ENCODE measurements at regions not wholly inside any gene's neighbourhood (a gene's known extent, or its start where the extent isn't known, plus 50 kb on each side); places are given as distances from the start of the nearest gene placed in this dataset.
"Not testable (repeated sequence)": the region's sequence is repeated elsewhere in the genome, so short reads cannot be mapped to it uniquely, and the experiment has no call there.

DNA sequence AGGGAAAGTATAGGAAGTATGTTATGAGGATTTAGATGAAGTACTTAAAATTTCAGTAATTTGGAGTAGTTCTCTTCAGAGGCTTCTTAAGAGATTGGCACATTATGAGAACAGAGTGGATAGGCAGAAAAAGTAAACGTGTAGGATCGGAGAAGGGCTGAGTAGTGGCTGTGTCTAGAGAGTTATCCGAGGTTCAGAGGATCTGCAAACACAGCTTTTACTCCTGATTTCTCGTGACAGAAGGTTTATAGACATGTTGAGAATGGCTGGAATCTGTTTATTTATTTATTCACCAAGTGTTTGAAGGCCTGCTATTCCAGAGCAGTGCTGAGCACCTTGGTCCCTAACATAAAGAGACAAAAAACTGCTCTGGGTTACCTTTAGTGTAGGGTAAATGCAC lies 51.4 kb upstream of the NIPA1 start:
- H3K4me1 ChIP-seq (ENCODE audit: control insufficient read depth, insufficient read depth, low read length, poor library complexity, severe bottlenecking); H3K36me3 ChIP-seq (ENCODE audit: control insufficient read depth, insufficient read depth, low read length); DNase-seq; H3K27me3 ChIP-seq (replicated peaks; ENCODE audit: control insufficient read depth, insufficient read depth, low read length, poor library complexity, severe bottlenecking); H3K4me3 ChIP-seq (ENCODE audit: insufficient read depth, low read depth, low read length, poor library complexity, severe bottlenecking); H3K9me3 ChIP-seq (ENCODE audit: control insufficient read depth, low read length); H3K27ac ChIP-seq (ENCODE audit: insufficient read depth, low read length, poor library complexity, severe bottlenecking): not testable (repeated sequence)

GRCh38 chr15:22735781-22736180 lies 50.7 kb upstream of the NIPA1 start:
- Histone ChIP-seq H3K4me1 (ENCODE audit: control insufficient read depth, insufficient read depth, low read length, poor library complexity, severe bottlenecking) (no peaks in the 10 kb centered on the region), H3K4me3 (ENCODE audit: insufficient read depth, low read depth, low read length, poor library complexity, severe bottlenecking) (no peak overlapping the region), H3K27ac (ENCODE audit: insufficient read depth, low read length, poor library complexity, severe bottlenecking) (no peak overlapping the region), H3K27me3 (replicated peaks; ENCODE audit: control insufficient read depth, insufficient read depth, low read length, poor library complexity, severe bottlenecking) (no peaks in the 10 kb centered on the region), H3K9me3 (ENCODE audit: control insufficient read depth, low read length) (no peaks in the 10 kb centered on the region), H3K36me3 (ENCODE audit: control insufficient read depth, insufficient read depth, low read length) (no peaks in the 10 kb centered on the region)
- no peak for DNase-seq

DNA sequence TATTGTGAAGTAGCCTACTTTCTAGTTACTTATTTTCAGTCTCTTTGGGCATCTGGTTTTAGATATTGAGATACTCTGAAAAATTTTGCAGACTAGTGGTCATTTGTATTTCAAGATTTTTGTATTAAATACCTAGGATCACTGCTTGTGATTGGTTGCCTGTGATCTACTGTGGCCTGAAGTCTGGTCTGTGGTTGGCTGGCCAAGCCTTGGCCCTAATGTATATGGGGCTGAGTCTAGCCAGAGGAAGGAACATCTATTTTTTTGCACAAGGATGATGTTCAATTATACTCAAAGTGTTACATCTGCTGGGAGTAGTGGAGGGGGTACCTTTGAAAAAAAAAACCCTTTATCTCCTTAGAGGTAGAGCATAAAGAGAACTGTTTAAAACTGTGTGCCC lies 50.2 kb upstream of the NIPA1 start:
- H3K4me1 ChIP-seq (ENCODE audit: control insufficient read depth, insufficient read depth, low read length, poor library complexity, severe bottlenecking); H3K9me3 ChIP-seq (ENCODE audit: control insufficient read depth, low read length); DNase-seq; H3K27ac ChIP-seq (ENCODE audit: insufficient read depth, low read length, poor library complexity, severe bottlenecking); H3K36me3 ChIP-seq (ENCODE audit: control insufficient read depth, insufficient read depth, low read length); H3K27me3 ChIP-seq (replicated peaks; ENCODE audit: control insufficient read depth, insufficient read depth, low read length, poor library complexity, severe bottlenecking); H3K4me3 ChIP-seq (ENCODE audit: insufficient read depth, low read depth, low read length, poor library complexity, severe bottlenecking): not testable (repeated sequence)
